ENCODE measurements at regions not wholly inside any gene's neighbourhood (a gene's known extent, or its start where the extent isn't known, plus 50 kb on each side); places are given as distances from the start of the nearest gene placed in this dataset.

DNA sequence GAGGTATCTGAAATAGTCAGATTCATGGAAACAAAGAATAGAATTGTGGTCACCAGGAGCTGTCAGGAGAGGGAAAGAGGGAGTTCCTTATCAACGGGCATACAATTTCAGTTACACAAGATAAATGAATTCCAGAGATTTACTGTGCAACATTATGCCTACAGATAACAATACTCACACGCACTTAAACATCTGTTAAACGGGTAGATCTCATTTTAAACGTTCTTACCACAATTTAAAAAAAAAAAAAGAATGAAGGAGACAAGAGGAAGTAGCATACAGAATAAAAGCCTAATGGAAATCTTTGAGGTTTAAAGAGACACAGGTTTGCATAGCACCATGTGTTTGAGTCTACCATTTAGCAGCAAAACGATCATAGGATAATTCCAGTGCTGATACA, 298.0 kb downstream of the DKK2 start:
- Histone ChIP-seq H3K4me3 (ENCODE audit: low read length) (no peak overlapping the region), H3K27me3 (replicated peaks; ENCODE audit: insufficient read depth, low read length) (no peaks in the 10 kb centered on the region), H4K20me1 (ENCODE audit: insufficient read depth, low read length) (no peaks in the 10 kb centered on the region), H3K79me2 (ENCODE audit: low read length) (no peaks in the 10 kb centered on the region), H3F3A (ENCODE audit: insufficient read depth, low read length) (no peaks in the 10 kb centered on the region), H3K9me2 (replicated peaks; ENCODE audit: insufficient read depth, low read length) (no peaks in the 10 kb centered on the region), H2AFZ (ENCODE audit: low read length) (no peak overlapping the region), H3K27ac (ENCODE audit: low read length) (no peak overlapping the region), H3K4me2 (ENCODE audit: low read depth, low read length) (no peak overlapping the region), H3K36me3 (replicated peaks; ENCODE audit: insufficient read depth, low read length) (no peaks in the 10 kb centered on the region), H3K4me1 (ENCODE audit: low read length) (no peaks in the 10 kb centered on the region), H3K9me3 (replicated peaks; ENCODE audit: insufficient read depth, low read length) (no peaks in the 10 kb centered on the region), H3K9ac (ENCODE audit: low read length) (no peak overlapping the region)
- no peak for DNase-seq
- TF ChIP-seq EZH2 (optimal IDR thresholded peaks at IDR 0.05; ENCODE audit: low read depth, low read length) = no peak
- no peak for TF ChIP-seq EZH2phosphoT487 (IDR thresholded peaks at IDR 0.05; ENCODE audit: low read length)

DNA sequence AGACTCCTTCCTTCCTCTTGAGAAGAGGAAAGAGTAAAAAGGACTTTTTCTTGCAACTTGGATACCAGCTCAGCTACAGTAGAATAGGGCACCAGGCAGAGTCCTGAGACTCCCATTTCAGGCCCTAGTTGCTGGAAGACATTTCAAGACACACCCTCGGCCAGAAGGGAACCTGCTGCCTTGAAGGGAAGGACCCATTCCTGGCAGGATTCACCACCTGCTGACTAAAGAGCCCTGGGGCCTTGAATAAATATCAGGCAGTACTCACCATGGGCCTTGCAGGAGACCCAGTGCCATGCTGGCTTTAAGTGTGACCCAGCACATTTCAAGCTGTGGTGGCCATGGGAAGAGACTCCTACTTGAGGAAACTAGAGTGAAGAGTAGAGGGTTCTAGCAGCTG, 317.6 kb downstream of the DKK2 start:
- Histone ChIP-seq H3K27ac (ENCODE audit: low read length) (no peak overlapping the region), H3K9ac (ENCODE audit: low read length) (no peak overlapping the region), H4K20me1 (ENCODE audit: insufficient read depth, low read length) (no peaks in the 10 kb centered on the region), H3K4me1 (ENCODE audit: low read length) (peaks cover 2% of the 10 kb centered on the region; the same call in 1 of the 2 replicates), H3K36me3 (replicated peaks; ENCODE audit: insufficient read depth, low read length) (no peaks in the 10 kb centered on the region), H3K9me2 (replicated peaks; ENCODE audit: insufficient read depth, low read length) (no peaks in the 10 kb centered on the region), H3K27me3 (replicated peaks; ENCODE audit: insufficient read depth, low read length) (no peaks in the 10 kb centered on the region), H3K9me3 (replicated peaks; ENCODE audit: insufficient read depth, low read length) (no peaks in the 10 kb centered on the region; the same call in 1 of the 2 replicates), H3F3A (ENCODE audit: insufficient read depth, low read length) (no peaks in the 10 kb centered on the region), H2AFZ (ENCODE audit: low read length) (no peak overlapping the region), H3K79me2 (ENCODE audit: low read length) (no peaks in the 10 kb centered on the region), H3K4me3 (ENCODE audit: low read length) (no peak overlapping the region), H3K4me2 (ENCODE audit: low read depth, low read length) (no peak overlapping the region)
- DNase-seq = no peak
- TF ChIP-seq EZH2 (optimal IDR thresholded peaks at IDR 0.05; ENCODE audit: low read depth, low read length) = no peak
- TF ChIP-seq EZH2phosphoT487 (IDR thresholded peaks at IDR 0.05; ENCODE audit: low read length) = no peak
- TF ChIP-seq, protein P1, sequence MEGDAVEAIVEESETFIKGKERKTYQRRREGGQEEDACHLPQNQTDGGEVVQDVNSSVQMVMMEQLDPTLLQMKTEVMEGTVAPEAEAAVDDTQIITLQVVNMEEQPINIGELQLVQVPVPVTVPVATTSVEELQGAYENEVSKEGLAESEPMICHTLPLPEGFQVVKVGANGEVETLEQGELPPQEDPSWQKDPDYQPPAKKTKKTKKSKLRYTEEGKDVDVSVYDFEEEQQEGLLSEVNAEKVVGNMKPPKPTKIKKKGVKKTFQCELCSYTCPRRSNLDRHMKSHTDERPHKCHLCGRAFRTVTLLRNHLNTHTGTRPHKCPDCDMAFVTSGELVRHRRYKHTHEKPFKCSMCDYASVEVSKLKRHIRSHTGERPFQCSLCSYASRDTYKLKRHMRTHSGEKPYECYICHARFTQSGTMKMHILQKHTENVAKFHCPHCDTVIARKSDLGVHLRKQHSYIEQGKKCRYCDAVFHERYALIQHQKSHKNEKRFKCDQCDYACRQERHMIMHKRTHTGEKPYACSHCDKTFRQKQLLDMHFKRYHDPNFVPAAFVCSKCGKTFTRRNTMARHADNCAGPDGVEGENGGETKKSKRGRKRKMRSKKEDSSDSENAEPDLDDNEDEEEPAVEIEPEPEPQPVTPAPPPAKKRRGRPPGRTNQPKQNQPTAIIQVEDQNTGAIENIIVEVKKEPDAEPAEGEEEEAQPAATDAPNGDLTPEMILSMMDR (IDR thresholded peaks at IDR 0.05; ENCODE audit: low read length) = no peak

DNA sequence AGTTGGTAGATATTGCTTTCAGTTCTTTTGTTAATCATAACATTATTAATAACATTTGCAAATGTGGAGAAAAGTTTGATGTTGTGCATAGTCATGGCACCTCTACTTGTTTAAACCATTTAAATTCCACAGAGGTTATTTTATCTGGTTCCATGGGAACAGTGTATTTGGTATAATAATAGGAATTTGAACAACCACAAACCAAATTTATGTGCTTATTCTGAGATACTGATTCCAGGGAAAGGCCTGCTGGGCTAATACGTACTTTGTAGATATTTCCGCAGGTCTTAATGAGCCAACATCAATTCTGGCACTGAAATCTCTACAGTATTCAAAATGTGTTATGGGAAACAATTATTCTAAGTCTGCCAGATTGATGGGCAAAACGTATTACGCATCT, 319.0 kb downstream of the DKK2 start:
- no peaks in the 10 kb centered on the region for H3K9me2 ChIP-seq (replicated peaks; ENCODE audit: insufficient read depth, low read length)
- no peaks in the 10 kb centered on the region for H3F3A ChIP-seq (ENCODE audit: insufficient read depth, low read length)
- no peak for DNase-seq
- no peak overlapping the region for H3K4me2 ChIP-seq (ENCODE audit: low read depth, low read length)
- H2AFZ ChIP-seq (ENCODE audit: low read length) = no peak overlapping the region
- no peaks in the 10 kb centered on the region for H3K79me2 ChIP-seq (ENCODE audit: low read length)
- no peaks in the 10 kb centered on the region for H3K36me3 ChIP-seq (replicated peaks; ENCODE audit: insufficient read depth, low read length)
- no peak overlapping the region for H3K4me3 ChIP-seq (ENCODE audit: low read length)
- no peaks in the 10 kb centered on the region; the same call in 1 of the 2 replicates for H3K9me3 ChIP-seq (replicated peaks; ENCODE audit: insufficient read depth, low read length)
- no peak overlapping the region for H3K27ac ChIP-seq (ENCODE audit: low read length)
- TF ChIP-seq, protein P1 (IDR thresholded peaks at IDR 0.05; ENCODE audit: low read length) = no peak
- TF ChIP-seq EZH2 (optimal IDR thresholded peaks at IDR 0.05; ENCODE audit: low read depth, low read length) (no peak), EZH2phosphoT487 (IDR thresholded peaks at IDR 0.05; ENCODE audit: low read length) (no peak)
- no peaks in the 10 kb centered on the region for H3K27me3 ChIP-seq (replicated peaks; ENCODE audit: insufficient read depth, low read length)
- H3K4me1 ChIP-seq (ENCODE audit: low read length) = no peaks in the 10 kb centered on the region
- H3K9ac ChIP-seq (ENCODE audit: low read length) = no peak overlapping the region
- no peaks in the 10 kb centered on the region for H4K20me1 ChIP-seq (ENCODE audit: insufficient read depth, low read length)

DNA sequence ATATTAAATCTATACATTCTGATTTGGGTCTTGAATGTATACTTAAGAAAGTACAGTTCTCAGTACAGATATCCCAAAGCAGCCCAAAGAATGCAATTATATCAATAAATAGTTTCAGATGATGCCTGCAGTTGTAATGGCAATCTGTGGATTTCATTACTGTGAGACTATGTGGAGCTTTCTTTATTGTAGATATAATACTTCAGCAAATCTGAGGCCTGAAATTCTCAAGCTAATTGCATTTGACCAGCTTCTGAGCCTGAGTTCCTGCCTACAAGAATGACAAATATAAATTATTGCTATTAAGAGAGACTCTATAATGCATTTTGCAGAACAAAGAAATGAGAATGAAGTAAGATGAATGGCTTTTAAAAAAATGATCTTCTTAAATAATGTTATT, 320.3 kb downstream of the DKK2 start:
- Histone ChIP-seq H3K36me3 (replicated peaks; ENCODE audit: insufficient read depth, low read length) (no peaks in the 10 kb centered on the region), H3K9me2 (replicated peaks; ENCODE audit: insufficient read depth, low read length) (no peaks in the 10 kb centered on the region), H3K9ac (ENCODE audit: low read length) (no peak overlapping the region), H3K4me2 (ENCODE audit: low read depth, low read length) (no peak overlapping the region), H2AFZ (ENCODE audit: low read length) (no peak overlapping the region), H3F3A (ENCODE audit: insufficient read depth, low read length) (no peaks in the 10 kb centered on the region), H3K27me3 (replicated peaks; ENCODE audit: insufficient read depth, low read length) (no peaks in the 10 kb centered on the region), H3K27ac (ENCODE audit: low read length) (no peak overlapping the region), H3K9me3 (replicated peaks; ENCODE audit: insufficient read depth, low read length) (no peaks in the 10 kb centered on the region; the same call in 1 of the 2 replicates), H3K4me1 (ENCODE audit: low read length) (no peaks in the 10 kb centered on the region), H3K4me3 (ENCODE audit: low read length) (no peak overlapping the region), H4K20me1 (ENCODE audit: insufficient read depth, low read length) (no peaks in the 10 kb centered on the region), H3K79me2 (ENCODE audit: low read length) (no peaks in the 10 kb centered on the region)
- no peak for TF ChIP-seq EZH2 (optimal IDR thresholded peaks at IDR 0.05; ENCODE audit: low read depth, low read length)
- TF ChIP-seq, protein P1 (IDR thresholded peaks at IDR 0.05; ENCODE audit: low read length) = no peak
- TF ChIP-seq EZH2phosphoT487 (IDR thresholded peaks at IDR 0.05; ENCODE audit: low read length) = no peak
- DNase-seq = no peak

Data from MM.1S (cell line).